K562 (cell line): ENCODE measurements at regions not wholly inside any gene's neighbourhood (a gene's known extent, or its start where the extent isn't known, plus 50 kb on each side); places are given as distances from the start of the nearest gene placed in this dataset.
A peak's percentile ranks its signal among the peaks of the same experiment; 100 is the strongest.

ENCODE experiments used
- BHLHE40 ChIP-seq: IDR thresholded peaks from 2 replicates; pipeline ENCODE4 v1.6.1; 2011; ENCODE audit warnings: low read length, improper control_type of control experiment
- BRD9 ChIP-seq: fragments of 450-650 bp; IDR thresholded peaks from 2 replicates; pipeline ENCODE4 v1.6.1; 2018; ENCODE audit warnings: low read depth; ENCODE audit not compliant: partially characterized antibody
- CBX5 ChIP-seq: IDR thresholded peaks from 2 replicates; pipeline ENCODE4 v1.6.1; 2014; ENCODE audit warnings: low read depth, borderline replicate concordance
- CCNT2 ChIP-seq: IDR thresholded peaks from 2 replicates; pipeline ENCODE4 v1.6.1; 2011; ENCODE audit warnings: borderline replicate concordance, low read depth, mild to moderate bottlenecking, moderate library complexity, mixed read lengths, low read length; ENCODE audit not compliant: insufficient read length; ENCODE audit errors: extremely low read depth
- CLOCK ChIP-seq: fragments of 250-450 bp; sonication (Bioruptor Pico); IDR thresholded peaks from 2 replicates; pipeline ENCODE4 v1.4.0; 2020; ENCODE audit warnings: mild to moderate bottlenecking, moderate library complexity, borderline replicate concordance
- CREB3L1 ChIP-seq: fragments of 450-650 bp; IDR thresholded peaks from 2 replicates; pipeline ENCODE4 v1.6.1; 2014; ENCODE audit warnings: low read depth, mild to moderate bottlenecking, moderate library complexity, borderline replicate concordance
- ELF1 ChIP-seq: fragments of 200-800 bp; sonication (Bioruptor generic); IDR thresholded peaks from 2 replicates; pipeline ENCODE4 v1.6.1; 2016; ENCODE audit warnings: missing genetic modification characterization, missing compliant biosample characterization
- EP300 ChIP-seq: IDR thresholded peaks from 2 replicates; pipeline ENCODE4 v1.6.1; 2012; ENCODE audit warnings: low read length, improper control_type of control experiment
- ETV1 ChIP-seq: fragments of 450-650 bp; conservative IDR thresholded peaks from 2 replicates; pipeline ENCODE4 v1.6.1; 2016; ENCODE audit warnings: missing genetic modification characterization, control low read depth, low read depth, missing compliant biosample characterization
- HNRNPH1 ChIP-seq: fragments of 200-400 bp; formaldehyde crosslinking; optimal IDR thresholded peaks from 2 replicates; pipeline ENCODE3; 2017; ENCODE audit warnings: low read depth, mild to moderate bottlenecking, low read length, moderate library complexity
- MCM5 ChIP-seq: fragments of 450-650 bp; IDR thresholded peaks from 2 replicates; pipeline ENCODE4 v1.6.1; 2016; ENCODE audit warnings: low read depth
- MTA2 ChIP-seq: fragments of 450-650 bp; IDR thresholded peaks from 2 replicates; pipeline ENCODE4 v1.6.1; 2016; ENCODE audit warnings: low read depth
- POLR3A ChIP-seq: IDR thresholded peaks from 2 replicates; pipeline ENCODE4 v1.6.1; 2011; ENCODE audit warnings: borderline replicate concordance, mild to moderate bottlenecking, moderate library complexity; ENCODE audit not compliant: insufficient read length, insufficient read depth; ENCODE audit errors: extremely low read depth
- RBM15 ChIP-seq: fragments of 200-400 bp; formaldehyde crosslinking; IDR thresholded peaks from 2 replicates; pipeline ENCODE4 v1.6.1; 2018; ENCODE audit warnings: mild to moderate bottlenecking, low read length, moderate library complexity; ENCODE audit not compliant: insufficient read depth
- RFX5 ChIP-seq: IDR thresholded peaks from 2 replicates; pipeline ENCODE4 v1.6.1; 2011; ENCODE audit warnings: low read depth, mild to moderate bottlenecking, improper control_type of control experiment, low read length
- SMARCC2 ChIP-seq: fragments of 450-650 bp; IDR thresholded peaks from 2 replicates; pipeline ENCODE4 v1.6.1; 2017; ENCODE audit warnings: antibody characterized with exemption, moderate library complexity, mild to moderate bottlenecking, low read depth
- SPI1 ChIP-seq: IDR thresholded peaks from 2 replicates; pipeline ENCODE4 v1.6.1; 2011; ENCODE audit warnings: low read depth, low read length, control low read depth, borderline replicate concordance
- STAT5B ChIP-seq: fragments of 250-450 bp; sonication (Bioruptor Pico); IDR thresholded peaks from 2 replicates; pipeline ENCODE4 v1.8.0; 2021; ENCODE audit warnings: mild to moderate bottlenecking, inconsistent platforms
- TBL1XR1 ChIP-seq, 2 experiments: IDR thresholded peaks; 2 replicates each; pipeline ENCODE4 v1.6.1; 2012; ENCODE audit warnings: improper control_type of control experiment in 2 of 2, low read length in 2 of 2, mild to moderate bottlenecking in 1 of 2
- TSC22D4 ChIP-seq: fragments of 450-650 bp; IDR thresholded peaks from 2 replicates; pipeline ENCODE4 v1.6.1; 2016; ENCODE audit warnings: missing genetic modification characterization, missing biosample characterization, control low read depth
- WHSC1 ChIP-seq: IDR thresholded peaks from one replicate; pipeline ENCODE4 v1.6.1; 2012; ENCODE audit warnings: low read length, control low read depth, inconsistent platforms
- ZNF507 ChIP-seq: conservative IDR thresholded peaks from 2 replicates; pipeline ENCODE4 v1.6.1; 2017; ENCODE audit warnings: missing genetic modification characterization, missing compliant biosample characterization
- ZNF512 ChIP-seq: IDR thresholded peaks from 2 replicates; pipeline ENCODE4 v1.6.1; 2016; ENCODE audit warnings: missing genetic modification characterization, missing compliant biosample characterization
- ZNF561 ChIP-seq: fragments of 450-650 bp; formaldehyde crosslinking; conservative IDR thresholded peaks from 2 replicates; pipeline ENCODE4 v1.4.0; 2020; ENCODE audit warnings: mild to moderate bottlenecking, moderate library complexity

GRCh38 chr7:117941138-117941810, 68.0 kb upstream of the CTTNBP2 start (continued):
- TF ChIP-seq CREB3L1, result no peak
- no peak for TF ChIP-seq CCNT2
- TF ChIP-seq CBX5, result no peak
- no peak for TF ChIP-seq ZNF561 (CRISPR knock-in tag)
- TF ChIP-seq CLOCK (CRISPR knock-in tag), result no peak
- TF ChIP-seq RFX5, result no peak
- no peak for TF ChIP-seq SPI1
- TF ChIP-seq SMARCC2, result peak; percentile 28; the same call in 1 of the 2 replicates
- no peak for TF ChIP-seq ELF1
- no peak for TF ChIP-seq ZNF507 (tag)
- TF ChIP-seq TSC22D4 (tag), result no peak
- no peak; the same call in 1 of the 2 replicates for TF ChIP-seq EP300
- no peak for TF ChIP-seq POLR3A
- TF ChIP-seq RBM15, result no peak
- TF ChIP-seq STAT5B, result no peak
- TF ChIP-seq MCM5, result no peak
- TF ChIP-seq WHSC1, result no peak
- TF ChIP-seq ZNF512, result no peak
- peak; percentile 7; the same call in 1 of the 2 replicates for TF ChIP-seq BHLHE40
- no peak; the same call in 1 of the 2 replicates for TF ChIP-seq ETV1 (tag)
- no peak for TF ChIP-seq HNRNPH1
- TF ChIP-seq BRD9, result no peak
- TF ChIP-seq TBL1XR1 (IDR thresholded peaks at IDR 0.05; ENCODE audit: low read length in 2 of 2), result peak in 1 of 2 experiments; percentile 36; a peak in 1 of 4 replicates
- TF ChIP-seq MTA2, result peak; percentile 73
